CD1c-positive myeloid dendritic cell (primary cell): ENCODE measurements at regions not wholly inside any gene's neighbourhood (a gene's known extent, or its start where the extent isn't known, plus 50 kb on each side); places are given as distances from the start of the nearest gene placed in this dataset.
"Not testable (repeated sequence)": the region's sequence is repeated elsewhere in the genome, so short reads cannot be mapped to it uniquely, and the experiment has no call there.

ENCODE experiments used
- DNase-seq: peaks from one replicate; pipeline ENCODE4 v3.0.0-alpha.2; 2016; ENCODE audit errors: extremely low spot score

- no peak for DNase-seq
These were observed 84.1 kb upstream of the H2AZ1 start for GRCh38 chr4:100034023-100034664.

GRCh38 chr4:100026066-100026465 is 76.0 kb upstream of the H2AZ1 start:
- DNase-seq: no peak

- no peak for DNase-seq
These were observed 73.7 kb upstream of the H2AZ1 start for GRCh38 chr4:100023800-100024199.

GRCh38 chr4:100022792-100023222 is 72.7 kb upstream of the H2AZ1 start:
- no peak for DNase-seq

GRCh38 chr4:100019821-100020220 is 69.7 kb upstream of the H2AZ1 start:
- DNase-seq: no peak

GRCh38 chr4:100017637-100018310 is 67.7 kb upstream of the H2AZ1 start:
- DNase-seq: no peak

GRCh38 chr4:100016191-100016590 is 66.1 kb upstream of the H2AZ1 start:
- DNase-seq: no peak

GRCh38 chr4:100014616-100015015 is 64.5 kb upstream of the H2AZ1 start:
- DNase-seq: no peak

GRCh38 chr4:100009490-100009889 is 59.4 kb upstream of the H2AZ1 start:
- no peak for DNase-seq

- DNase-seq: no peak
These were observed 58.0 kb upstream of the H2AZ1 start for GRCh38 chr4:100008048-100008447.

- DNase-seq: not testable (repeated sequence)
These were observed 56.1 kb upstream of the H2AZ1 start for GRCh38 chr4:100006161-100006560.
